Motor neuron (in vitro differentiated cells): ENCODE measurements at regions not wholly inside any gene's neighbourhood (a gene's known extent, or its start where the extent isn't known, plus 50 kb on each side); places are given as distances from the start of the nearest gene placed in this dataset.

ENCODE experiments used
- ATAC-seq, 8 experiments: fragments of 200-7000 bp; cut with Tn5 transposase; replicated peaks in 6 of 8; 2 replicates each; pipeline ENCODE4 v1.8.0; 2021; ENCODE audit warnings: mild to moderate bottlenecking in 8 of 8, moderate library complexity in 8 of 8
- H3K27ac ChIP-seq, 2 donors: fragments of 250-450 bp; sonication (Bioruptor Pico); 2 replicates each; pipeline ENCODE4 v1.9.0; 2021; ENCODE audit warnings: antibody characterized with exemption in 2 of 2, mild to moderate bottlenecking in 2 of 2, moderate library complexity in 1 of 2
- H3K4me1 ChIP-seq, 2 donors: fragments of 250-450 bp; sonication (Bioruptor Pico); replicated peaks in 1 of 2; 2 replicates each; pipeline ENCODE4 v1.6.1; 2021; ENCODE audit warnings: antibody characterized with exemption in 2 of 2, mild to moderate bottlenecking in 2 of 2, moderate library complexity in 1 of 2
- H3K4me3 ChIP-seq, 5 donors: fragments of 250-450 bp; sonication (Bioruptor Pico); 2 replicates each; pipeline ENCODE4 v1.9.0; 2021; ENCODE audit warnings: antibody characterized with exemption in 5 of 5, mild to moderate bottlenecking in 5 of 5, moderate library complexity in 4 of 5
- WGBS, 10 experiments: fragments of 450-650 bp; shearing (Covaris generic); methylation state at CpG; one replicate each; pipeline ENCODE4 v1.0.0; 2022; 5-methylcytosine and 5-hydroxymethylcytosine counted together
- in situ Hi-C, 9 experiments: fragments of 400-800 bp; cut with MboI; loops; one replicate each; pipeline ENCODE4 v1.15.0; 2021; ENCODE audit warnings: low sequenced_read_pairs in 9 of 9, low pct_unique_long_range_greater_than_20kb in 2 of 9; ENCODE audit not compliant: unreplicated experiment in 9 of 9

GRCh38 chr9:696332-697323, 144.9 kb upstream of the DMRT1 start:
- ATAC-seq = peak in 3 of 8 experiments; percentile 61 to 78 (median 77)
- Histone ChIP-seq H3K27ac (no peak overlapping the region), H3K4me1 (peaks cover 14 to 15% of the 10 kb centered on the region in 2 donors), H3K4me3 (no peak overlapping the region)
- WGBS, 10 experiments = 8 to 93% (median 69%) methylated on average over 2 to 8 of the region's 9 CpGs
- in situ Hi-C loops = no loop called here

GRCh38 chr9:698276-698675, 143.2 kb upstream of the DMRT1 start:
- in situ Hi-C loops = no loop called here
- no peak overlapping the region for H3K4me3 ChIP-seq
- 63 to 100% (median 82%) methylated on average over 1 to 5 of the region's 5 CpGs for WGBS, 10 experiments
- no peak for ATAC-seq
- peaks cover 10 to 14% of the 10 kb centered on the region in 2 donors for H3K4me1 ChIP-seq
- H3K27ac ChIP-seq = no peak overlapping the region

- in situ Hi-C loops = no loop called here
Measured at GRCh38 chr9:698954-699353, 142.5 kb upstream of the DMRT1 start.

GRCh38 chr9:699396-699795, 142.1 kb upstream of the DMRT1 start:
- in situ Hi-C loops = no loop called here
- 40 to 100% (median 71%) methylated on average over 1 of the region's 1 CpG; no CpG with 5 or more reads in 5 of the 10 experiments for WGBS, 10 experiments
- H3K27ac ChIP-seq = no peak overlapping the region
- no peak overlapping the region for H3K4me3 ChIP-seq
- H3K4me1 ChIP-seq = peaks cover 2 to 3% of the 10 kb centered on the region in 2 donors
- ATAC-seq = no peak

More at GRCh38 chr9:698954-699353, 142.5 kb upstream of the DMRT1 start:
- 20 to 90% (median 75%) methylated on average over 1 to 6 of the region's 6 CpGs; no CpG with 5 or more reads in 1 of the 10 experiments for WGBS, 10 experiments
- peak in 2 of 8 experiments; percentile 46 to 82 for ATAC-seq
- H3K4me3 ChIP-seq = no peak overlapping the region
- no peak overlapping the region for H3K27ac ChIP-seq
- peaks cover 5 to 8% of the 10 kb centered on the region in 2 donors for H3K4me1 ChIP-seq

GRCh38 chr9:700365-701282, 140.9 kb upstream of the DMRT1 start:
- H3K27ac ChIP-seq = no peak overlapping the region

GRCh38 chr9:703392-703791, 138.1 kb upstream of the DMRT1 start:
- ATAC-seq = no peak
- Histone ChIP-seq H3K27ac (no peak overlapping the region), H3K4me1 (peaks cover 3 to 7% of the 10 kb centered on the region in 2 donors), H3K4me3 (no peak overlapping the region)
- 88 to 100% (median 92%) methylated on average over 1 to 2 of the region's 2 CpGs; no CpG with 5 or more reads in 7 of the 10 experiments for WGBS, 10 experiments
- in situ Hi-C loops = no loop called here

More at GRCh38 chr9:700365-701282, 140.9 kb upstream of the DMRT1 start:
- Histone ChIP-seq H3K4me3 (no peak overlapping the region), H3K4me1 (no peaks in the 10 kb centered on the region)
- ATAC-seq = peak in 1 of 8 experiments; percentile 17
- 50 to 94% (median 88%) methylated on average over 3 to 8 of the region's 9 CpGs for WGBS, 10 experiments
- in situ Hi-C loops = no loop called here

GRCh38 chr9:706073-706472, 135.4 kb upstream of the DMRT1 start:
- Histone ChIP-seq H3K4me3 (no peak overlapping the region), H3K27ac (no peak overlapping the region), H3K4me1 (peaks cover 7 to 11% of the 10 kb centered on the region in 2 donors)
- no peak for ATAC-seq
- WGBS, 10 experiments = 22 to 94% (median 76%) methylated on average over 1 to 2 of the region's 2 CpGs
- in situ Hi-C loops = no loop called here

- ATAC-seq = peak; percentile 61 to 94 (median 89)
- in situ Hi-C loops = no loop called here
- H3K27ac ChIP-seq = no peak overlapping the region
- H3K4me3 ChIP-seq = peak overlapping the region; percentile 19 to 33 (median 24)
- peaks cover 7 to 11% of the 10 kb centered on the region in 2 donors for H3K4me1 ChIP-seq
- WGBS, 10 experiments = 1 to 75% (median 18%) methylated on average over 1 to 15 of the region's 51 CpGs; no CpG with 5 or more reads in 2 of the 10 experiments
Measured at GRCh38 chr9:706606-707459, 134.7 kb upstream of the DMRT1 start.

- 3 to 83% (median 36%) methylated on average over 1 to 7 of the region's 7 CpGs; no CpG with 5 or more reads in 2 of the 10 experiments for WGBS, 10 experiments
- Histone ChIP-seq H3K27ac (no peak overlapping the region), H3K4me1 (peaks cover 7 to 11% of the 10 kb centered on the region in 2 donors), H3K4me3 (no peak overlapping the region)
- in situ Hi-C loops = no loop called here
- peak in 4 of 8 experiments; percentile 7 to 17 (median 16) for ATAC-seq
Measured at GRCh38 chr9:708182-708550, 133.3 kb upstream of the DMRT1 start.

GRCh38 chr9:708551-709432, 132.7 kb upstream of the DMRT1 start:
- peak in 4 of 8 experiments; percentile 13 to 41 (median 24) for ATAC-seq
- H3K4me1 ChIP-seq = peaks cover 7 to 11% of the 10 kb centered on the region in 2 donors
- WGBS, 10 experiments = 16 to 97% (median 76%) methylated on average over 3 to 8 of the region's 9 CpGs; no CpG with 5 or more reads in 1 of the 10 experiments
- no peak overlapping the region for H3K4me3 ChIP-seq
- in situ Hi-C loops = no loop called here
- H3K27ac ChIP-seq = no peak overlapping the region

- H3K4me3 ChIP-seq = no peak overlapping the region
- WGBS, 10 experiments = 80 to 100% (median 100%) methylated on average over 1 to 10 of the region's 14 CpGs; no CpG with 5 or more reads in 1 of the 10 experiments
- no peak overlapping the region for H3K27ac ChIP-seq
- peaks cover 12 to 16% of the 10 kb centered on the region in 2 donors for H3K4me1 ChIP-seq
- no peak for ATAC-seq
- in situ Hi-C loops = no loop called here
Measured at GRCh38 chr9:710951-711745, 130.3 kb upstream of the DMRT1 start.
